ENCODE measurements at regions not wholly inside any gene's neighbourhood (a gene's known extent, or its start where the extent isn't known, plus 50 kb on each side); places are given as distances from the start of the nearest gene placed in this dataset.

GRCh38 chr14:87524011-87524410 is 469.0 kb downstream of the GALC start:
- TF ChIP-seq CTCF (IDR thresholded peaks at IDR 0.05) (no peak), SIN3A (IDR thresholded peaks at IDR 0.05; ENCODE audit: borderline replicate concordance, insufficient read depth, low read depth, low read length) (no peak), POLR2AphosphoS5 (IDR thresholded peaks at IDR 0.05; ENCODE audit: low read depth, low read length) (no peak), REST (IDR thresholded peaks at IDR 0.05; ENCODE audit: insufficient read depth in 1 of 2, low read depth in 2 of 2, low read length in 1 of 2) (no peak)

Data from Panc1 (cell line).